Activated CD8-positive, alpha-beta memory T cell treated with anti-CD3 and anti-CD28 coated beads, Interleukin-2, amount 10 ng/mL, durations not matched to agents 7 days and 5 days (primary cell): ENCODE measurements at regions not wholly inside any gene's neighbourhood (a gene's known extent, or its start where the extent isn't known, plus 50 kb on each side); places are given as distances from the start of the nearest gene placed in this dataset.
"Not testable (repeated sequence)": the region's sequence is repeated elsewhere in the genome, so short reads cannot be mapped to it uniquely, and the experiment has no call there.

Source experiments
- ATAC-seq: fragments of 150-1000 bp; cut with Tn5 transposase; one replicate; pipeline ENCODE4 v1.10.0; 2021; ENCODE audit warnings: moderate library complexity
- CTCF ChIA-PET: fragments of 350-600 bp; sonication (Branson Sonifier 250); formaldehyde crosslinking; loops from one replicate; lab custom pipeline; 2021; ENCODE audit warnings: antibody characterized with exemption; lab: Charles Lee
- DNase-seq: peaks from one replicate; pipeline ENCODE4 v3.0.0-alpha.2; 2020
- H3K27ac Mint-ChIP-seq: one replicate; pipeline ENCODE4 v1.8.0; 2021; ENCODE audit warnings: mild to moderate bottlenecking, mixed read lengths
- H3K27me3 Mint-ChIP-seq: one replicate; pipeline ENCODE4 v1.8.0; 2021; ENCODE audit warnings: mixed read lengths
- H3K36me3 Mint-ChIP-seq: one replicate; pipeline ENCODE4 v1.8.0; 2021; ENCODE audit warnings: mild to moderate bottlenecking, mixed read lengths
- H3K4me1 Mint-ChIP-seq: one replicate; pipeline ENCODE4 v1.8.0; 2021; ENCODE audit warnings: mixed read lengths
- H3K4me3 Mint-ChIP-seq: one replicate; pipeline ENCODE4 v1.8.0; 2021; ENCODE audit warnings: mild to moderate bottlenecking, moderate library complexity, mixed read lengths
- H3K9me3 Mint-ChIP-seq: one replicate; pipeline ENCODE4 v1.8.0; 2022; ENCODE audit warnings: low read depth, mixed read lengths

DNA sequence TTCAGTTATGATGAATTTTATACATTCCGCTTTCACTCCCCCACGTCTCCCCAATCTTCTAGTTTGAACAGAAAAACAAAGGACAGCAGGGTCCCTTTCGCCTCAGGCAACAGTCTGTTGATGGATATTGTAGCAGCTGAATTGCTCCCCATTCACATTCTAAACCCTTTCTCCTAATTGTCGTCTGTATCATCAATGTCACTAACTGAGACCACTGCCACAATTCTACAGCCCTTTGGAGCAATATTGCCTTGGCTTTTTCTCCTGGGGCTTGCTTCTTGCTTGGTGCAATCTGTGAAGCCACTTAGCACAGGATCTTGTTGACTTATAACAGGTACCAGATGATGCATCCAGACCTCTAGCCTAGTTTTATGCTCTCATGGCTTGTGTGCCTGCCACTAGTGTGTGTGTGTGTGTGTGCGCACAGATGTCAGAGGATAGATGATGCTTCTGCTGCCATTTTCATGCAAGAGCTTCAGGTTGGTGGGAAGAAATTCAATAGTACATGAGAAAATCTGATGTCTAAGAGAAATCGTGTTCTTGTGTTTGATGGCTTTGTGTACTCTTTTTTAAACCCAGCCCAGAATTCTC lies 195.2 kb upstream of the ISL1 start:
- ATAC-seq (no peak), DNase-seq (no peak)
- no peaks in the 10 kb centered on the region for H3K4me1 Mint-ChIP-seq
- no peak overlapping the region for H3K27ac Mint-ChIP-seq
- no peaks in the 10 kb centered on the region for H3K27me3 Mint-ChIP-seq
- no peak overlapping the region for H3K4me3 Mint-ChIP-seq
- CTCF ChIA-PET = no interaction called here
- no peaks in the 10 kb centered on the region for H3K9me3 Mint-ChIP-seq
- no peaks in the 10 kb centered on the region for H3K36me3 Mint-ChIP-seq

DNA sequence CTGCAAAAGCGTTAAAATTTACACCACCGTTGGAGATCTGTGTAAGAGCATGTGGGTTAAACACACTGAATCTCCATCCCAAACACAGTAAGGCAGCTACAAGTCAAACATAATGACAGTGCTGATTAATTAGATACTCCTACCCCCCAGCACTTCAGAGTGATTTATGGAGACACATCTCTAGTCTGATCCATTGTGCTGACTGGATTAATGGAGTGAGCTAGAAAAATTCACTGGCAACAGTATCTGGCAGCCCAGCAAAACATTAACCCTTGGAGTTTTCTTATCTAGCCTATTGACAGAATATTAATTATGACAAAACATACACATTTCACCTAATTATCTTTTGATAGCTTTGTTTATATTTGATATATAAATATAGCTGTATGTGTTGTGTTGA lies 188.6 kb upstream of the ISL1 start:
- ATAC-seq (no peak), DNase-seq (no peak)
- H3K4me1 Mint-ChIP-seq = no peaks in the 10 kb centered on the region
- H3K9me3 Mint-ChIP-seq = no peaks in the 10 kb centered on the region
- CTCF ChIA-PET = no interaction called here
- H3K27ac Mint-ChIP-seq = no peak overlapping the region
- H3K36me3 Mint-ChIP-seq = no peaks in the 10 kb centered on the region
- H3K27me3 Mint-ChIP-seq = no peaks in the 10 kb centered on the region
- H3K4me3 Mint-ChIP-seq = no peak overlapping the region

DNA sequence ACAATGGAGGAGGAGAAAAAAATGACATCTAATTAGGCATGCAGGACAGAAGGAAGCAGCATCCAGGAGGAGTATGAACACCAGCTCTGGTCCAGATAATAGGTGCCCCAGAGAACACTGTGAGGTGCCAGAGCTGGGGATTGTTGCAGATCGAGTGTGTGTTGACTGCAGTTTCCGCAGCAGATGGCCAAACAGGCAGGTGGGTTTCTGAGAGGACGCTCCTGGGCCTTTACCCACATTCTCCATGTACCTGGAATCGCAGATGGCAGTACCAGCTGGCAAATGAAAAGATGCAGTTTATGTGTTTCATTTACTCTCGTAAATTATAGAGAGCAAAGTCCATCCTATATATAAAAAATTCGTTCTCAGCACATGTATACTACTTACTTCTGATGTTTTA lies 182.2 kb upstream of the ISL1 start:
- DNase-seq (no peak), ATAC-seq (no peak)
- Mint-ChIP-seq H3K9me3 (no peaks in the 10 kb centered on the region), H3K27ac (no peak overlapping the region), H3K27me3 (no peaks in the 10 kb centered on the region), H3K36me3 (no peaks in the 10 kb centered on the region), H3K4me3 (no peak overlapping the region), H3K4me1 (no peaks in the 10 kb centered on the region)
- CTCF ChIA-PET = no interaction called here

DNA sequence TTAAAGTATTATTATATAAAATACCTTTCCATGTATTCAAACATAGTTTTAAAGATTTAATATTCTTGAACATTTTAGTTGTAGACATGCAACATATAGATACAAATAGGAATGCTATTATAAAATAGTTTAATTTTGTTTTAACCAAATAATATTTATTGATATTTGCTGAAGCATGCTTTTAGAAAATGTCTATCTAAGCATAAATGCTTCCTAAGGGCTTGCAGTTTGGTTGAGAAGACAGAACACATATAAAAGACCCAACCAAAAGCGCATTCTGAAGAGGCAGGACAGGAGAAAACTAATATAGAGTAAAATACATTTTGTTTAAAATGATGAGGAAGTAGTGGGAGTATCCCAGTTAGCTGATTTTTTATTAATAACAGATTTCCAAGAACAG lies 181.5 kb upstream of the ISL1 start:
- no peak overlapping the region for H3K4me3 Mint-ChIP-seq
- DNase-seq (no peak), ATAC-seq (no peak)
- no peaks in the 10 kb centered on the region for H3K27me3 Mint-ChIP-seq
- CTCF ChIA-PET = no interaction called here
- no peak overlapping the region for H3K27ac Mint-ChIP-seq
- H3K9me3 Mint-ChIP-seq = no peaks in the 10 kb centered on the region
- H3K4me1 Mint-ChIP-seq = no peaks in the 10 kb centered on the region
- H3K36me3 Mint-ChIP-seq = no peaks in the 10 kb centered on the region

DNA sequence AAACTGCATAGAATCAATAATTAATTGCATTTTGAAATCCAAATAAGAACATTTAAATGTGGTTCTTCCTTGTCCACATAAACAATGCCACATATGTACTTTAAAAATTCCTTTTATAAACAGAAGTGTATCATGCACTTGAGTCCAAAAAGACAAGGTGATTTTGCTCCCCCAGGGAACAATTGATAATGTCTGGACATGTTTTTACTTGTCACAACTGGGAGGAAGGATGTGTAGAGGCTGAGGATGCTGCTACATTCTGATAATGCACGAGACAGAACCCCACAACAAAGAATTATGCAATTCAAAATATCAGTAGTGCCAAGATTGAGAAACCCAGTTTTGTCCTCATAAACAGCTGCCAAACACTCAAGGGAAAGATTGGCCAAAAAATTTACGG lies 181.1 kb upstream of the ISL1 start:
- H3K36me3 Mint-ChIP-seq = no peaks in the 10 kb centered on the region
- H3K4me3 Mint-ChIP-seq = no peak overlapping the region
- H3K27me3 Mint-ChIP-seq = no peaks in the 10 kb centered on the region
- DNase-seq (no peak), ATAC-seq (no peak)
- no peaks in the 10 kb centered on the region for H3K9me3 Mint-ChIP-seq
- H3K27ac Mint-ChIP-seq = no peak overlapping the region
- H3K4me1 Mint-ChIP-seq = no peaks in the 10 kb centered on the region
- CTCF ChIA-PET = no interaction called here

DNA sequence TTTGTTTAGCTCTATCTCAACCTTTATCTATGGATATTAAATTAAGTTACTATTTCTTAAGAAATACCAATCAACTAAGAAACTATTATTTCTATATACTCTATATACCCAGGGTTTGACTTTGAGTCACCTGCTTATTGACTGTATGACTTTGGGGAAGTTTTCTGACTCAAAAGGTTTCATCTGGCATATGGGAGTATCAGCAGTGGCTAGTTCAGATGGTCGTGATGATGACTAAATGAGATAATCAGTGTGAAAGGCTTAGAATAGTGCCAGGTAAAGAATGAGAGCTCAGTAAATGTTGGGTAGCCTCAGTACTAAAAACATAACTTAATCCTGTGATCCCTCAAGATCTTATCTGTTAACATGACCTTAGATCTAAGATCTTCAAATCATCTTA lies 179.7 kb upstream of the ISL1 start:
- CTCF ChIA-PET = no interaction called here
- Mint-ChIP-seq H3K9me3 (no peaks in the 10 kb centered on the region), H3K4me3 (no peak overlapping the region), H3K27me3 (no peaks in the 10 kb centered on the region), H3K27ac (no peak overlapping the region), H3K4me1 (no peaks in the 10 kb centered on the region), H3K36me3 (no peaks in the 10 kb centered on the region)
- ATAC-seq (no peak), DNase-seq (no peak)

DNA sequence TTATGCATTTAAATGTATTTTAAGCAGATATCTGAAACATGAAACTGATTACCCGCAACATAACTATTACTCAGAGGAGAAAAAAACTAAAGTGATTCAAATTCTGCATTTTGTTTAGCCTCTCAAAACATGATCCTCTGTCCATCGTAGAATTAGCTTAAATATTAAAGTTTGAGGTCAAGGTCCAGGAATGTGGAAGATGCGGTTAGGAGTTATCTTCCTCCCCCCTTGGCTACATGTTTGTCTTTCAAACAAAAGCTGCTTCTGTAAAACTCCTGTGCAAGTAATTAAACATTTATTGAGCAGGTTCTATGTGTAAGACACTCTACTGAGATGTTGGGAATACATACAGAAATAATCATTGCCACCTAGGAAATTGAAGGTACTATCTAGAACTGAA lies 175.0 kb upstream of the ISL1 start:
- Mint-ChIP-seq H3K4me1 (no peaks in the 10 kb centered on the region), H3K4me3 (no peak overlapping the region), H3K27ac (no peak overlapping the region), H3K36me3 (no peaks in the 10 kb centered on the region), H3K9me3 (no peaks in the 10 kb centered on the region), H3K27me3 (no peaks in the 10 kb centered on the region)
- CTCF ChIA-PET = no interaction called here
- ATAC-seq = no peak
- DNase-seq = no peak

DNA sequence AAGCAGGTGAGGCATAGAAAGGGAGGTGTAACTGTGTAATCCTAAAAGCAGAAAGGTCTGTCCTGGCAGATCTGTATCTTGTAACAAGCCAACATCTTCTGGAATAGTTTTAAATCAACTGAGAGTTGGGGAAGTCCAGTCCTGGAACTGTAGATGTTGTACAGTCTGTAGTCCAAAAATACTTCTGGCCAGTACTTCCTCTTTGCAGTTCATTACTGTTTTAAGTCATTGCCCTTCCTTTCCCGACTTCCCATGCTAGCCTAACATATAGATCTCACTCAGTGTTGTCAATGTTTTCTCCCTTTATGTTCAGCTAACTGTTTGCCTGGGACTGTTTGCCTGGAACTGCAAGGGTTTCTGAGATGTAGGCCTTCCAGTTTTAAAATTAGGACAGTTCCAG lies 168.5 kb upstream of the ISL1 start:
- Mint-ChIP-seq H3K27me3 (no peaks in the 10 kb centered on the region), H3K9me3 (peaks cover 2% of the 10 kb centered on the region), H3K27ac (no peak overlapping the region), H3K4me1 (no peaks in the 10 kb centered on the region), H3K36me3 (no peaks in the 10 kb centered on the region), H3K4me3 (no peak overlapping the region)
- DNase-seq (no peak), ATAC-seq (no peak)
- CTCF ChIA-PET = no interaction called here

DNA sequence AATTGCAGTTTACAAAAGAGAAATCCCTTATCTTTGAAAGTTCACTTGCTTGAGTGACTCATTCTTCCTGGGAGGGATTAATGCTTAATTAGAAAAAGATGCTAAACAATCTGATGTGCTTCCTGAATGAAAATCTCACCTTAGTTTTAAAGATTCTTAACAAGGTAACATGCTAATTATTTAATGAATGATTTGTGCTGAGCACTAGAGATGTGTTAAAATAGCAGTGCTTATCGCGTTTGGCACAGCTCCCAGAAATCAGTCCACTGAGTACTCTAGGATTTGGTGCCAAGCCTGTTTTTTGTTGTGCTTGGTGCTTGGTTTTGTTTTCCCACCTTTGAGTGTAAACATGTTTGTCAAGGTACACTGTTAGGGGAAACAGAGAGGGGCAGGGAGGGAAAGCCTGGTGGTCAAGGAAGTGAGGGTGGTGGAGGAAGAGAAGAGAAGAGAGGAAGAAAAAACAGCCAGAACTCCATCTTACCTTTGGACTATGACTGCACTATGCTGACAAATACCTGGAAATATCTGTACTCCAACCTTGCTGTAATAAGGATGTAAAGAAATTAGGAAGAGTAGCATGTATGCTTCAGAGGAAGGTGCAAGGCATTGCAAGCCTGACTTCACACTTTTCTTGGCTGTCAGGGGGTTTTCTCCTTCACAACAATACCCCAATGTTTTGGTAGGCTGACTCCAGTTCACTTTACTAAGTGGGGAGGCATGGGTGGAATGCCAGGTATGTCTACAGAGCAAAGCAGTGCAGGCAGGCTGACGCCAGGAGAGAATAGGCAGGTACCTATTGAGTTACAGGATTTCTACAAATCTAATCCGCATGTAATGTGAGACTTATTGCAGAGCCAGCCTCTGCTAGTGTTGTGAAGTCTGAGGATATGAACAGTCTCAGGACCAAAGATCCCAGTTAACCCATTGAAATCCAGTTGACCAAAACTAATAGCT lies 157.2 kb upstream of the ISL1 start:
- H3K9me3 Mint-ChIP-seq = peaks cover 12% of the 10 kb centered on the region
- no peaks in the 10 kb centered on the region for H3K4me1 Mint-ChIP-seq
- DNase-seq (no peak), ATAC-seq (no peak)
- no peaks in the 10 kb centered on the region for H3K27me3 Mint-ChIP-seq
- H3K36me3 Mint-ChIP-seq = no peaks in the 10 kb centered on the region
- H3K4me3 Mint-ChIP-seq = no peak overlapping the region
- CTCF ChIA-PET = no interaction called here
- H3K27ac Mint-ChIP-seq = no peak overlapping the region

DNA sequence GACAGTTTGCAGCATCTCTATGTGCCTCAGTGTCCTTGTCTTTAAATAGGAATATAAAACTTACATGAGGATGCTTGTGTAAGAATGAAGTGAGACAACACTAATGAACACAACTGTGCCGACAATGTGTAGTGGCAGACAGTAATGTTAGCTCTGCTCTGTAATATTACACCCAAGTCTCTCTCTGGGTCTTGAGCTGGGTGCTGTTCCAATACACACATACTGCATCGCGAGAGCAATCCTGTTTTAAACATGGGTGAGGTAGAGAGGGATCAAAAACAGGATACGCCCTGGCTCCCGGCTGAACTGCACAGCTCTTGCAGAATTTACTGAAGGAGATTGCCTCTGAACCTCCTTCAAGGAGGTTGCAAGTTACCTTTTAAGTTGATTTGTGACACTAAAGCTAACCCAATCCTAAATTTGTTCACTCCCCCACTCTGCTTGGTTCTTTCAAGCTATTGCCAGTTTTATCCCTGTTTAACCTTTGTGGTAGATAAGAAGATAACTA lies 155.2 kb upstream of the ISL1 start:
- CTCF ChIA-PET = no interaction called here
- no peaks in the 10 kb centered on the region for H3K36me3 Mint-ChIP-seq
- H3K4me1 Mint-ChIP-seq = no peaks in the 10 kb centered on the region
- peaks cover 13% of the 10 kb centered on the region for H3K9me3 Mint-ChIP-seq
- no peak overlapping the region for H3K4me3 Mint-ChIP-seq
- ATAC-seq (no peak), DNase-seq (no peak)
- no peaks in the 10 kb centered on the region for H3K27me3 Mint-ChIP-seq
- no peak overlapping the region for H3K27ac Mint-ChIP-seq

DNA sequence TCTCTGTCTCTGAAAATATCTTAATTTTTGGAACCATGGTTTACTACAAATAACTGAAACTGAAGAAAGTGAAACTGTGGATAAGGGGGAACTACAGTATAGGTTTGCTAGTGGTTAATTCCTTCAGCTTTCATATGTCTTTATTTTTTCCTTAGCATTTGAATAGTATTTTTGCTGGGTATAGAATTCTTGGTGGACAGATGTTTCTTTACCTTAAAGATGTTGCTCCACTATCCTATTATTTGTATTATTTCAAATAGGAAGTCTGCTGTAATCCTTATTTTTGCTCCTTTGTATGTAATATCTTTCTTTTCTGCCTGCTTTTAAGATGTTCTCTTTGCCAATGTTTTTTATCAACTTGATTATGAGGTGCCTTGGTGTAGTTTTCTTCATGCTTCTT lies 152.9 kb upstream of the ISL1 start:
- H3K9me3 Mint-ChIP-seq = peaks cover 13% of the 10 kb centered on the region
- no peaks in the 10 kb centered on the region for H3K36me3 Mint-ChIP-seq
- DNase-seq (no peak), ATAC-seq (no peak)
- no peak overlapping the region for H3K27ac Mint-ChIP-seq
- no peaks in the 10 kb centered on the region for H3K27me3 Mint-ChIP-seq
- no peak overlapping the region for H3K4me3 Mint-ChIP-seq
- H3K4me1 Mint-ChIP-seq = no peaks in the 10 kb centered on the region
- CTCF ChIA-PET = no interaction called here

DNA sequence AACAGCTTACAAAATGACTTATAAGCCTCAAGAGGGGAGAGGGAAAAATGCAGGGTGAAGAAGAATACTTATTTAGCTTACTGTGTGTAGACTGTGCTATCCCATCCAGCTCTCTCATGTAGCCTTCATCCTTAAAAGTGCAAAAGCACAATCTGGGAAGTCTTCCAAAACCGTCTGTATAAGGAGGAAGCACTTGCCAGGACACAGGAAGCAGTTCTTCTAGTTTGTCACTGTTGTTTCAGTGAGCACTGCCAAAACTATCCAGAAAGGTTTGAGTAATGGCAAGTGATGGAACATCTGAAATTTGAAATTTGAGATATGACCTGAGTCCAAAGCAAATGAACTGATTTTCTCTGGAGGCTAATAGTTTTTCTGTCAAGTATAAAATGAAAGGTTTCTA lies 140.8 kb upstream of the ISL1 start:
- Mint-ChIP-seq H3K9me3 (no peaks in the 10 kb centered on the region), H3K4me1 (no peaks in the 10 kb centered on the region), H3K27me3 (no peaks in the 10 kb centered on the region), H3K36me3 (no peaks in the 10 kb centered on the region), H3K4me3 (no peak overlapping the region), H3K27ac (no peak overlapping the region)
- DNase-seq (no peak), ATAC-seq (no peak)
- CTCF ChIA-PET = no interaction called here

DNA sequence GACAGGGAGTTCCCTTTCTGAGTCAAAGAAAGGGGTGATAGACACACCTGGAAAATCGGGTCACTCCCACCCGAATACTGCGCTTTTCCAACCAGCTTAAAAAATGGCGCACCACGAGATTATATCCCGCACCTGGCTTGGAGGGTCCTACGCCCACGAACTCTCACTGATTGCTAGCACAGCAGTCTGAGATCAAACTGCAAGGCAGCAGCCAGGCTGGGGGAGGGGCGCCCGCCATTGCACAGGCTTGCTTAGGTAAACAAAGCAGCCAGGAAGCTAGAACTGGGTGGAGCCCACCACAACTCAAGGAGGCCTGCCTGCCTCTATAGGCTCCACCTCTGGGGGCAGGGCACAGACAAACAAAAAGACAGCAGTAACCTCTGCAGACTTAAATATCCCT lies 132.3 kb upstream of the ISL1 start:
- H3K4me1 Mint-ChIP-seq, H3K27ac Mint-ChIP-seq, H3K27me3 Mint-ChIP-seq, ATAC-seq, CTCF ChIA-PET, DNase-seq, H3K9me3 Mint-ChIP-seq, H3K36me3 Mint-ChIP-seq, H3K4me3 Mint-ChIP-seq: not testable (repeated sequence)

DNA sequence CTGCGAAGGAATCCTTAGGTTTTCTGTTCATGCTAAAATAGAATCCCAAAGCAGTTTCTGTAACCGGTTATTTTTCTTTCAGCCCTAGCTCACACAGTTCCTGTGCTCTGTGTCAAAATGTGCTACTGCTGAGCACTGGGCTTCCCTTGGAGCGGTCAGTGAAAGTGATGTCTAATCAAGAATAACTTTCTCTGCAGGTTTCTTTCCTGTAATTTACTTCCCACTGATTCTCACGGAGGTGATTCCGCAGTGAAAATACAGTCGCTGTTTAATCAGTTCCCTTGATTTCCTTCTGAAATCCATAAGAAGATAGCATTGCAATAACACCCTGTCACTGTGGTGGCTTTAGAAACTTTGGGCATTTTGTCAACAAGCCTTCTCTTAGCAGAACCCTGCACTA lies 112.0 kb upstream of the ISL1 start:
- H3K4me1 Mint-ChIP-seq = no peaks in the 10 kb centered on the region
- ATAC-seq (no peak), DNase-seq (no peak)
- H3K36me3 Mint-ChIP-seq = no peaks in the 10 kb centered on the region
- H3K9me3 Mint-ChIP-seq = peaks cover 3% of the 10 kb centered on the region
- no peak overlapping the region for H3K27ac Mint-ChIP-seq
- H3K27me3 Mint-ChIP-seq = no peaks in the 10 kb centered on the region
- CTCF ChIA-PET = no interaction called here
- H3K4me3 Mint-ChIP-seq = no peak overlapping the region
